Natural killer cell (primary cell): ENCODE measurements at regions not wholly inside any gene's neighbourhood (a gene's known extent, or its start where the extent isn't known, plus 50 kb on each side); places are given as distances from the start of the nearest gene placed in this dataset.

Experiments used
- ATAC-seq, 3 donors: fragments of 150-1000 bp in 2 of 3; fragments of 200-7000 bp in 1 of 3; cut with Tn5 transposase; 1 replicate in 1 of 3; 2 replicates in 2 of 3; pipeline ENCODE4 v1.10.0; 2021; ENCODE audit warnings: mild to moderate bottlenecking in 2 of 3, moderate library complexity in 2 of 3
- DNase-seq, 2 donors: peaks; one replicate each; pipeline versions ENCODE4 v3.0.0 to v3.0.0-alpha.2; 2013 to 2021; ENCODE audit warnings: mixed read lengths in 1 of 2
- H3K27ac ChIP-seq: one replicate; pipeline ENCODE4 v1.5.1; 2013; ENCODE audit warnings: mild to moderate bottlenecking, low read length
- H3K27me3 ChIP-seq: one replicate; pipeline ENCODE4 v1.6.1; 2013; ENCODE audit warnings: low read length; ENCODE audit not compliant: control insufficient read depth, insufficient read depth
- H3K36me3 ChIP-seq: one replicate; pipeline ENCODE4 v1.6.1; 2013; ENCODE audit warnings: low read length; ENCODE audit not compliant: control insufficient read depth, insufficient read depth
- H3K4me1 ChIP-seq: one replicate; pipeline ENCODE4 v1.6.1; 2013; ENCODE audit warnings: low read length; ENCODE audit not compliant: control insufficient read depth, insufficient read depth
- H3K4me3 ChIP-seq: one replicate; pipeline ENCODE4 v1.5.1; 2013; ENCODE audit warnings: low read length
- H3K9me3 ChIP-seq: one replicate; pipeline ENCODE4 v1.6.1; 2013; ENCODE audit warnings: low read length; ENCODE audit not compliant: control insufficient read depth, insufficient read depth
- H3K27ac Mint-ChIP-seq, 2 donors: one replicate each; pipeline ENCODE4 v1.8.0; 2022; ENCODE audit warnings: mild to moderate bottlenecking in 2 of 2, mixed read lengths in 2 of 2, moderate library complexity in 1 of 2
- H3K27me3 Mint-ChIP-seq, 2 donors: one replicate each; pipeline ENCODE4 v1.8.0; 2022; ENCODE audit warnings: low read depth in 2 of 2, mixed read lengths in 2 of 2
- H3K36me3 Mint-ChIP-seq: one replicate; pipeline ENCODE4 v1.8.0; 2022; ENCODE audit warnings: mixed read lengths
- H3K4me1 Mint-ChIP-seq, 2 donors: one replicate each; pipeline ENCODE4 v1.8.0; 2022; ENCODE audit warnings: mixed read lengths in 2 of 2
- H3K4me3 Mint-ChIP-seq: one replicate; pipeline ENCODE4 v1.8.0; 2022; ENCODE audit warnings: mild to moderate bottlenecking, moderate library complexity, mixed read lengths
- H3K9me3 Mint-ChIP-seq, 2 donors: one replicate each; pipeline ENCODE4 v1.8.0; 2022; ENCODE audit warnings: mixed read lengths in 2 of 2
- WGBS: methylation state at CpG from one replicate; pipeline ENCODE4 v1.1.7; 2013; ENCODE audit warnings: missing lambda C conversion rate; ENCODE audit not compliant: insufficient coverage; 5-methylcytosine and 5-hydroxymethylcytosine counted together
- intact Hi-C: fragments of 100-400 bp; cut with micrococcal nuclease; formaldehyde crosslinking; loops from one replicate; pipeline ENCODE4 v1.14.2; 2022
- TF ChIP-seq, protein P1 (sequence below): fragments of 200-600 bp; IDR thresholded peaks from one replicate; pipeline ENCODE4 v1.8.0; 2022; ENCODE audit warnings: antibody characterized with exemption

DNA sequence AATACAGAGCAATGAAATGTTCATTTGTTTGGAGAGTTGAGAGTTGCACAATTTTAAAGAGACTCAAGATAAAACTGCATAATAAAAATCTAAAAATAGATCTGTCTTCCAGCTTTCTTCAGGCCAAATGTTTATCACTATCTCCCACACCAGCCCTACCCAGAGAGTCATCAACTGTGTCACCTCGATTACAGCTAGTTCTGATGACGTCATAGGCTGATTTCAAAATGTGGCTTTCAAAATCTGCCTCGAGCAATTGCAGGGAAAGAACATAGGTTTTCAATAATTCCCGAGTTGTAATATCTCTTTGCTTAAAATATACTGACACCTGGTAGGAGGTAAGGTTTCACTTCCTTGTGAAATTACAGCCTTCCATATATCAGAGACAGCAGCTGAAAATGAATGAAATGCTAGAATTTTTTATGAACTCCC is 677.6 kb upstream of the ID2 start:
- peaks cover 13 to 30% of the 10 kb centered on the region in 2 donors for H3K4me1 Mint-ChIP-seq
- no peaks in the 10 kb centered on the region for H3K36me3 Mint-ChIP-seq
- no peak for DNase-seq
- no peaks in the 10 kb centered on the region for H3K27me3 ChIP-seq
- TF ChIP-seq, protein P1, sequence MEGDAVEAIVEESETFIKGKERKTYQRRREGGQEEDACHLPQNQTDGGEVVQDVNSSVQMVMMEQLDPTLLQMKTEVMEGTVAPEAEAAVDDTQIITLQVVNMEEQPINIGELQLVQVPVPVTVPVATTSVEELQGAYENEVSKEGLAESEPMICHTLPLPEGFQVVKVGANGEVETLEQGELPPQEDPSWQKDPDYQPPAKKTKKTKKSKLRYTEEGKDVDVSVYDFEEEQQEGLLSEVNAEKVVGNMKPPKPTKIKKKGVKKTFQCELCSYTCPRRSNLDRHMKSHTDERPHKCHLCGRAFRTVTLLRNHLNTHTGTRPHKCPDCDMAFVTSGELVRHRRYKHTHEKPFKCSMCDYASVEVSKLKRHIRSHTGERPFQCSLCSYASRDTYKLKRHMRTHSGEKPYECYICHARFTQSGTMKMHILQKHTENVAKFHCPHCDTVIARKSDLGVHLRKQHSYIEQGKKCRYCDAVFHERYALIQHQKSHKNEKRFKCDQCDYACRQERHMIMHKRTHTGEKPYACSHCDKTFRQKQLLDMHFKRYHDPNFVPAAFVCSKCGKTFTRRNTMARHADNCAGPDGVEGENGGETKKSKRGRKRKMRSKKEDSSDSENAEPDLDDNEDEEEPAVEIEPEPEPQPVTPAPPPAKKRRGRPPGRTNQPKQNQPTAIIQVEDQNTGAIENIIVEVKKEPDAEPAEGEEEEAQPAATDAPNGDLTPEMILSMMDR: no peak
- no peaks in the 10 kb centered on the region for H3K36me3 ChIP-seq
- H3K9me3 ChIP-seq: no peaks in the 10 kb centered on the region
- intact Hi-C loops: loop anchor here (10.0 kb wide), 1 partner anchor 681 kb away; the partner anchor contains the start of gene ID2
- H3K9me3 Mint-ChIP-seq: no peaks in the 10 kb centered on the region
- no peak overlapping the region for H3K27ac ChIP-seq
- peak; percentile 36 to 59 (median 58) for ATAC-seq
- H3K27ac Mint-ChIP-seq: peak overlapping the region in 1 of 2 donors; percentile 70
- no peak overlapping the region for H3K4me3 ChIP-seq
- H3K27me3 Mint-ChIP-seq: no peaks in the 10 kb centered on the region
- no peaks in the 10 kb centered on the region for H3K4me1 ChIP-seq
- H3K4me3 Mint-ChIP-seq: no peak overlapping the region
- 22% methylated on average over 4 of the region's 4 CpGs for WGBS

DNA sequence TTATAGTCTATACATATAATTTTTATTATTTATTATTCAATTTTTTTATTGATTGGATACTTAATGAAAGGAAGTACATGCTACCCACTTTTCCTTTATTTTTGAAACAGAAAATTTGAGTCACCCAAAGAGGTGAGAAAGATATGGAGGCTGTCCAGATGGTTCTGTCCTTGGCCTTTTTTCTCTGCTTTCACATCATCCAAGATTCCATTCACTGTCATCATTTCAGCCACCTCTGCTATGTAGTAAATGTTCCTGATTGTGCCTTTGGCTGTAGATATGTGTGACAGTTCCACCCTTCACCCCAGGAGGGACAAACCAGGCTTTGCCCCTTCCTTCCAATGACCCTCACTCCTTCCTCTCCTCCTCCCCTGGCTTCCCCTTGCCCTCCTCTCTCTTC is 675.7 kb upstream of the ID2 start:
- no peaks in the 10 kb centered on the region for H3K36me3 ChIP-seq
- TF ChIP-seq, protein P1: no peak
- H3K4me3 ChIP-seq: no peak overlapping the region
- H3K27ac ChIP-seq: no peak overlapping the region
- H3K27me3 Mint-ChIP-seq: no peaks in the 10 kb centered on the region
- no peaks in the 10 kb centered on the region for H3K4me1 ChIP-seq
- no peaks in the 10 kb centered on the region for H3K36me3 Mint-ChIP-seq
- DNase-seq: no peak
- no peaks in the 10 kb centered on the region for H3K9me3 Mint-ChIP-seq
- ATAC-seq: no peak
- no peak overlapping the region for H3K4me3 Mint-ChIP-seq
- H3K27ac Mint-ChIP-seq: peak overlapping the region in 1 of 2 donors; percentile 41
- peaks cover 13 to 33% of the 10 kb centered on the region in 2 donors for H3K4me1 Mint-ChIP-seq
- no peaks in the 10 kb centered on the region for H3K27me3 ChIP-seq
- H3K9me3 ChIP-seq: no peaks in the 10 kb centered on the region
- intact Hi-C loops: loop anchor here (10.0 kb wide), 1 partner anchor 679 kb away; the partner anchor contains the start of gene ID2

DNA sequence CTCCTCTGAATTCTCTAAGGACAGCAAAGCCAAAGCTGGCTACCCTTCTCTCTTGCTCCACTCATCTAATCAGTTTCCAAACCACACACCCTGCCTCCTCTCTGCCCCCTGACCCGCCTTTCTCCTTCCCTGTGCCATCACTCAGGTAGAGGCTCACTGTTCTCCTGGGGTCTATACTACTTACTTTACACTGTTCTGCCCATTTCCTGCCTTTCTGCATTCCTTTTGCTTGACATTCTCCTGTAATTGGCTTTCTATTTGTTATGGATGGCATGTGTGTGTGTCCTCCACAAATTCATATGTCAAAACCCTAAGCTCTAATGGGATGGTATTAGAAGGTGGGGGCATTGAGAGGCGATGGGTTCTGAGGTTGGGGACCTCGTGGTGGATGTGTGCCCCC is 675.2 kb upstream of the ID2 start:
- TF ChIP-seq, protein P1: no peak

DNA sequence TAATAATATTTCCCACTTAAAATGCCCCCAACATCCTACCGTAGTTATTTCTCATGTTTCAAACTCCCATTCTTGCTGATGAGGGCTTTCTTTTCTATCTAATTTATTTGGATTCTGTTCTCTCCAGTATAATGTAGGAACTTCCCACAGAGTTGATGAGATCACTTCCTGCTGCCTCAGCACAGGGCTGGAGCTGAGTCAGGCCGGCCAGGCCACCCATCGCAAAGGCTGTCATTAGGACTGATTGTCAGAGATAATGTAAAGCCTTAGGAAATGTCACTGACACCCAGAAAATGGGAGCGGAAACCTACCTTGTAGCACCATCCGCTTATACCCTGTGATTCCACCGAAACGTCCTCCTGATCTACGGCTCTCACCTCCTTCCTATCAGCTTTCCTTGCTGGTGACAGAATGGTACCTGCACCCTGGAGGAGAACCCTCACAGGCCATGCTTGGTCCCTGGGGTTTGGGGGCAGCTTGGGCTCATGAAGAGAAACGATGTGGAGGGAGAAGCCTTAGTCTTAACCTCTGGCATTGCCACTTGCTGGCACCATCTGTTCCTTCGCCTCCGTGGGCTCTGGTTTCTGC is 672.8 kb upstream of the ID2 start:
- DNase-seq: no peak
- intact Hi-C loops: loop anchor here (10.0 kb wide), 1 partner anchor 676 kb away; the partner anchor contains the start of gene ID2
- H3K27ac Mint-ChIP-seq: no peak overlapping the region

More for the DNA sequence above, 675.2 kb upstream of the ID2 start:
- 88% methylated on average over 2 of the region's 3 CpGs for WGBS
- Histone ChIP-seq H3K4me3 (no peak overlapping the region), H3K36me3 (no peaks in the 10 kb centered on the region), H3K27me3 (no peaks in the 10 kb centered on the region), H3K27ac (no peak overlapping the region), H3K9me3 (no peaks in the 10 kb centered on the region), H3K4me1 (no peaks in the 10 kb centered on the region)
- peaks cover 13 to 29% of the 10 kb centered on the region in 2 donors for H3K4me1 Mint-ChIP-seq
- no peaks in the 10 kb centered on the region for H3K36me3 Mint-ChIP-seq
- DNase-seq: no peak
- H3K27me3 Mint-ChIP-seq: no peaks in the 10 kb centered on the region
- no peak overlapping the region for H3K4me3 Mint-ChIP-seq
- no peak for ATAC-seq
- intact Hi-C loops: loop anchor here (10.0 kb wide), 1 partner anchor 678 kb away; the partner anchor contains the start of gene ID2
- peak overlapping the region in 1 of 2 donors; percentile 41 for H3K27ac Mint-ChIP-seq
- no peaks in the 10 kb centered on the region for H3K9me3 Mint-ChIP-seq

More for the DNA sequence above, 672.8 kb upstream of the ID2 start:
- H3K9me3 Mint-ChIP-seq: no peaks in the 10 kb centered on the region
- TF ChIP-seq, protein P1: no peak
- H3K4me3 Mint-ChIP-seq: no peak overlapping the region
- Histone ChIP-seq H3K4me1 (no peaks in the 10 kb centered on the region), H3K36me3 (no peaks in the 10 kb centered on the region), H3K27ac (no peak overlapping the region), H3K9me3 (no peaks in the 10 kb centered on the region), H3K27me3 (no peaks in the 10 kb centered on the region), H3K4me3 (no peak overlapping the region)
- H3K27me3 Mint-ChIP-seq: no peaks in the 10 kb centered on the region
- H3K36me3 Mint-ChIP-seq: no peaks in the 10 kb centered on the region
- ATAC-seq: no peak
- peaks cover 17% of the 10 kb centered on the region in 2 donors for H3K4me1 Mint-ChIP-seq
- WGBS: 95% methylated on average over 11 of the region's 11 CpGs
